Neural cell (in vitro differentiated cells): ENCODE measurements at regions not wholly inside any gene's neighbourhood (a gene's known extent, or its start where the extent isn't known, plus 50 kb on each side); places are given as distances from the start of the nearest gene placed in this dataset.

Experiments
- H2AFZ ChIP-seq: fragments of 200-600, 300-800 bp; sonication (generic), shearing (Covaris generic); 2 replicates; pipeline ENCODE4 v1.6.0; 2014; ENCODE audit warnings: low read depth, mild to moderate bottlenecking, antibody characterized with exemption, low read length, moderate library complexity
- H3F3A ChIP-seq: fragments of 200-600 bp; shearing (Covaris generic); 2 replicates; pipeline ENCODE4 v1.6.1; 2016; ENCODE audit warnings: mild to moderate bottlenecking, moderate library complexity, mixed read lengths, antibody characterized with exemption, low read length; ENCODE audit not compliant: insufficient read depth, poor library complexity, severe bottlenecking
- H3K27ac ChIP-seq: fragments of 200-600, 300-800 bp; sonication (generic), shearing (Covaris generic); 2 replicates; pipeline ENCODE4 v1.5.1; 2014; ENCODE audit warnings: mild to moderate bottlenecking, low read length, moderate library complexity
- H3K27me3 ChIP-seq: fragments of 300-800, 200-600 bp; sonication (generic), shearing (Covaris generic); 2 replicates; pipeline ENCODE4 v1.6.0; 2014; ENCODE audit warnings: mild to moderate bottlenecking, low read depth, low read length, moderate library complexity; ENCODE audit not compliant: insufficient read depth
- H3K36me3 ChIP-seq: fragments of 300-800, 200-600 bp; sonication (generic), shearing (Covaris generic); 2 replicates; pipeline ENCODE4 v1.5.1; 2014; ENCODE audit warnings: mild to moderate bottlenecking, antibody characterized with exemption, low read length, moderate library complexity; ENCODE audit not compliant: insufficient read depth
- H3K4me2 ChIP-seq: fragments of 300-800, 200-600 bp; sonication (generic), shearing (Covaris generic); 2 replicates; pipeline ENCODE4 v1.6.0; 2014; ENCODE audit warnings: mild to moderate bottlenecking, low read length
- H3K4me3 ChIP-seq: fragments of 300-800, 200-600 bp; sonication (generic), shearing (Covaris generic); 2 replicates; pipeline ENCODE4 v1.5.1; 2014; ENCODE audit warnings: mild to moderate bottlenecking, low read length, moderate library complexity
- H3K79me2 ChIP-seq: fragments of 200-600 bp; shearing (Covaris generic); replicated peaks from 2 replicates; pipeline ENCODE4 v1.6.0; 2014; ENCODE audit warnings: mild to moderate bottlenecking, low read length, moderate library complexity; ENCODE audit not compliant: insufficient read depth
- H3K9ac ChIP-seq: fragments of 300-800, 200-600 bp; sonication (generic), shearing (Covaris generic); 2 replicates; pipeline ENCODE4 v1.6.1; 2016; ENCODE audit warnings: mild to moderate bottlenecking, low read length, mixed read lengths
- H3K9me2 ChIP-seq: fragments of 200-600 bp; shearing (Covaris generic); 2 replicates; pipeline ENCODE4 v1.6.1; 2016; ENCODE audit warnings: mild to moderate bottlenecking, low read length, mixed read lengths; ENCODE audit not compliant: insufficient read depth
- H3K9me3 ChIP-seq: fragments of 200-600, 300-800 bp; sonication (generic), shearing (Covaris generic); 2 replicates; pipeline ENCODE4 v1.6.1; 2016; ENCODE audit warnings: mild to moderate bottlenecking, mixed run types, low read length, moderate library complexity, mixed read lengths
- H4K20me1 ChIP-seq: fragments of 200-600 bp; shearing (Covaris generic); 2 replicates; pipeline ENCODE4 v1.6.1; 2016; ENCODE audit warnings: mild to moderate bottlenecking, mixed run types; ENCODE audit not compliant: insufficient read depth
- EP300 ChIP-seq: fragments of 450-650 bp; conservative IDR thresholded peaks from 2 replicates; pipeline ENCODE4 v1.6.1; 2014; ENCODE audit warnings: antibody characterized with exemption, mild to moderate bottlenecking, moderate library complexity; ENCODE audit not compliant: poor library complexity, severe bottlenecking
- EZH2 ChIP-seq: fragments of 200-600, 300-800 bp; shearing (Covaris generic), sonication (generic); IDR thresholded peaks from 2 replicates; pipeline ENCODE4 v1.6.1; 2014; ENCODE audit warnings: antibody characterized with exemption, low read length, borderline replicate concordance, mild to moderate bottlenecking; ENCODE audit not compliant: insufficient read depth, poor library complexity, severe bottlenecking
- MXI1 ChIP-seq: fragments of 450-650 bp; conservative IDR thresholded peaks from 2 replicates; pipeline ENCODE4 v1.6.1; 2014; ENCODE audit warnings: antibody characterized with exemption, mild to moderate bottlenecking; ENCODE audit not compliant: poor library complexity, severe bottlenecking
- POLR2AphosphoS5 ChIP-seq: IDR thresholded peaks from 2 replicates; pipeline ENCODE4 v1.6.1; 2012
- RAD21 ChIP-seq: fragments of 450-650 bp; conservative IDR thresholded peaks from 2 replicates; pipeline ENCODE4 v1.6.1; 2014; ENCODE audit warnings: antibody characterized with exemption, mild to moderate bottlenecking, moderate library complexity
- SMC3 ChIP-seq: fragments of 450-650 bp; conservative IDR thresholded peaks from 2 replicates; pipeline ENCODE4 v1.6.1; 2014; ENCODE audit warnings: antibody characterized with exemption, mild to moderate bottlenecking, moderate library complexity; ENCODE audit not compliant: poor library complexity
- TAF1 ChIP-seq: IDR thresholded peaks from 2 replicates; pipeline ENCODE4 v1.6.1; 2012; ENCODE audit warnings: low read depth
- TF ChIP-seq, protein P1 (sequence below): IDR thresholded peaks from 2 replicates; pipeline ENCODE4 v1.6.1; 2012; ENCODE audit warnings: borderline replicate concordance
- TF ChIP-seq, protein P2 (sequence below): fragments of 450-650 bp; IDR thresholded peaks from 2 replicates; pipeline ENCODE4 v1.5.1; 2014; ENCODE audit warnings: antibody characterized with exemption, mild to moderate bottlenecking, moderate library complexity; ENCODE audit not compliant: poor library complexity, severe bottlenecking

DNA sequence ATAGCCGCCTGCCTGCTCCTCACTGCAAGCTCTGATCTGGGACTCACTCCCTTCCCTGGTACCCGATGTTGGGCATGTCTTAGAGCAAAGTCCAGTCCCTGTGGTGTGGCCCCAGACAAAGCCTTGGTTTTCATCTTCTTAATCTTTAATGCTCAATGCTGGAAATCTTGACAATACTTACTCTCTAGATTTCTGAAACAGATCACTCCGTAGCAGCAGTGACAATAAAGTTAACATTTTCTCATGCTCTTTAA, 260.2 kb upstream of the IRX2 start:
- no peak overlapping the region for H3K4me2 ChIP-seq
- H3K4me3 ChIP-seq = no peak overlapping the region
- H3F3A ChIP-seq = no peaks in the 10 kb centered on the region
- no peak overlapping the region for H3K27ac ChIP-seq
- no peak overlapping the region for H3K9ac ChIP-seq
- H3K9me3 ChIP-seq = no peaks in the 10 kb centered on the region
- no peaks in the 10 kb centered on the region for H3K9me2 ChIP-seq
- no peaks in the 10 kb centered on the region for H4K20me1 ChIP-seq
- TF ChIP-seq POLR2AphosphoS5 = no peak
- no peak for TF ChIP-seq MXI1
- no peak for TF ChIP-seq EP300
- TF ChIP-seq TAF1 = no peak
- TF ChIP-seq, protein P1, sequence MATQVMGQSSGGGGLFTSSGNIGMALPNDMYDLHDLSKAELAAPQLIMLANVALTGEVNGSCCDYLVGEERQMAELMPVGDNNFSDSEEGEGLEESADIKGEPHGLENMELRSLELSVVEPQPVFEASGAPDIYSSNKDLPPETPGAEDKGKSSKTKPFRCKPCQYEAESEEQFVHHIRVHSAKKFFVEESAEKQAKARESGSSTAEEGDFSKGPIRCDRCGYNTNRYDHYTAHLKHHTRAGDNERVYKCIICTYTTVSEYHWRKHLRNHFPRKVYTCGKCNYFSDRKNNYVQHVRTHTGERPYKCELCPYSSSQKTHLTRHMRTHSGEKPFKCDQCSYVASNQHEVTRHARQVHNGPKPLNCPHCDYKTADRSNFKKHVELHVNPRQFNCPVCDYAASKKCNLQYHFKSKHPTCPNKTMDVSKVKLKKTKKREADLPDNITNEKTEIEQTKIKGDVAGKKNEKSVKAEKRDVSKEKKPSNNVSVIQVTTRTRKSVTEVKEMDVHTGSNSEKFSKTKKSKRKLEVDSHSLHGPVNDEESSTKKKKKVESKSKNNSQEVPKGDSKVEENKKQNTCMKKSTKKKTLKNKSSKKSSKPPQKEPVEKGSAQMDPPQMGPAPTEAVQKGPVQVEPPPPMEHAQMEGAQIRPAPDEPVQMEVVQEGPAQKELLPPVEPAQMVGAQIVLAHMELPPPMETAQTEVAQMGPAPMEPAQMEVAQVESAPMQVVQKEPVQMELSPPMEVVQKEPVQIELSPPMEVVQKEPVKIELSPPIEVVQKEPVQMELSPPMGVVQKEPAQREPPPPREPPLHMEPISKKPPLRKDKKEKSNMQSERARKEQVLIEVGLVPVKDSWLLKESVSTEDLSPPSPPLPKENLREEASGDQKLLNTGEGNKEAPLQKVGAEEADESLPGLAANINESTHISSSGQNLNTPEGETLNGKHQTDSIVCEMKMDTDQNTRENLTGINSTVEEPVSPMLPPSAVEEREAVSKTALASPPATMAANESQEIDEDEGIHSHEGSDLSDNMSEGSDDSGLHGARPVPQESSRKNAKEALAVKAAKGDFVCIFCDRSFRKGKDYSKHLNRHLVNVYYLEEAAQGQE = no peak
- no peak for TF ChIP-seq SMC3
- TF ChIP-seq EZH2 = no peak
- TF ChIP-seq, protein P2, sequence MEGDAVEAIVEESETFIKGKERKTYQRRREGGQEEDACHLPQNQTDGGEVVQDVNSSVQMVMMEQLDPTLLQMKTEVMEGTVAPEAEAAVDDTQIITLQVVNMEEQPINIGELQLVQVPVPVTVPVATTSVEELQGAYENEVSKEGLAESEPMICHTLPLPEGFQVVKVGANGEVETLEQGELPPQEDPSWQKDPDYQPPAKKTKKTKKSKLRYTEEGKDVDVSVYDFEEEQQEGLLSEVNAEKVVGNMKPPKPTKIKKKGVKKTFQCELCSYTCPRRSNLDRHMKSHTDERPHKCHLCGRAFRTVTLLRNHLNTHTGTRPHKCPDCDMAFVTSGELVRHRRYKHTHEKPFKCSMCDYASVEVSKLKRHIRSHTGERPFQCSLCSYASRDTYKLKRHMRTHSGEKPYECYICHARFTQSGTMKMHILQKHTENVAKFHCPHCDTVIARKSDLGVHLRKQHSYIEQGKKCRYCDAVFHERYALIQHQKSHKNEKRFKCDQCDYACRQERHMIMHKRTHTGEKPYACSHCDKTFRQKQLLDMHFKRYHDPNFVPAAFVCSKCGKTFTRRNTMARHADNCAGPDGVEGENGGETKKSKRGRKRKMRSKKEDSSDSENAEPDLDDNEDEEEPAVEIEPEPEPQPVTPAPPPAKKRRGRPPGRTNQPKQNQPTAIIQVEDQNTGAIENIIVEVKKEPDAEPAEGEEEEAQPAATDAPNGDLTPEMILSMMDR = no peak
- no peak for TF ChIP-seq RAD21
- H3K27me3 ChIP-seq = no peaks in the 10 kb centered on the region
- H3K79me2 ChIP-seq = no peaks in the 10 kb centered on the region
- H3K36me3 ChIP-seq = no peaks in the 10 kb centered on the region
- no peak overlapping the region for H2AFZ ChIP-seq

DNA sequence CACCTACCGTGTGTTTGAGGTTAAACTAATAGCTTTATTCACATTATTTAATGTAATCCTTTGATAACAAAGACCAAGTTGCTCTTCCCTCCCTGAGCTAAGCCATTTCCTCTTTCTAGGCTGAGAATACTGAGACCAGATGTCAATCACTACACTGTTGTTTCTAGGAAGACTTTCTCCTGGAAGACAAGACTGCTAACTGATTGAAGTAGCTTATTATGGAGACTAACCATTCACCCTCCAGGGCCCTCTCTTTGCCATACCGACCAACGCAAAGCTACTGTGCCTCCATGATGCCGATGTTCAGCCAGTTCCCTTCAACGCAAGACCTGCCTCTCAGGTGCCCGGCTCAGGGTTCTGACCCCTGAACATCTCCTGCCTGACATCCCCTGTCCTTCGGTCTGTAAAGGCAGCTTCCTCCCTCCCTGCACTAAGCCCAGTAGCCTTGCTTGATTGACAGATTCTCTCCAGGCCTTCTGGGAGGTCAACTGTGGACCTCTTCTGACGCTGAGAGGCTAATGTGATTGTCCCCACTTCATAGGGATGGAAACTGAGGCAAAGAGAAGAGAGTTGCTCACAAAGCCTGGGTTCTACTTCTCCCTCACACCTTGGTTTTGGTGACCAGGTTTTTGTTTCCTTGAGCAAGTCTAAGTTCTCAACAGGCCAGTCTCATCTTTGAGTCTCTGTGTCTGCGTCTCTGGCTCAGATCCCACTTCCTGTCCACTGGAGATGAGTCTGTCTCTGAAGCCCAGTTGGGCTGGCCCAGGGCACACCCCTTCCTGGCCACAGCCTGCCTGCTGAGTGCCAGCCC, 259.7 kb upstream of the IRX2 start:
- Histone ChIP-seq H3K36me3 (no peaks in the 10 kb centered on the region), H3K4me2 (no peak overlapping the region), H3K79me2 (no peaks in the 10 kb centered on the region), H2AFZ (no peak overlapping the region), H3K9ac (no peak overlapping the region), H3F3A (no peaks in the 10 kb centered on the region), H3K27me3 (no peaks in the 10 kb centered on the region), H3K4me3 (no peak overlapping the region), H3K27ac (no peak overlapping the region), H3K9me3 (no peaks in the 10 kb centered on the region), H4K20me1 (no peaks in the 10 kb centered on the region), H3K9me2 (no peaks in the 10 kb centered on the region)
- TF ChIP-seq EP300 (no peak), RAD21 (no peak), MXI1 (no peak), TAF1 (no peak), EZH2 (no peak), SMC3 (no peak), POLR2AphosphoS5 (no peak)
- TF ChIP-seq, protein P1 = no peak
- TF ChIP-seq, protein P2 = no peak
